ENCODE measurements at regions not wholly inside any gene's neighbourhood (a gene's known extent, or its start where the extent isn't known, plus 50 kb on each side); places are given as distances from the start of the nearest gene placed in this dataset.

DNA sequence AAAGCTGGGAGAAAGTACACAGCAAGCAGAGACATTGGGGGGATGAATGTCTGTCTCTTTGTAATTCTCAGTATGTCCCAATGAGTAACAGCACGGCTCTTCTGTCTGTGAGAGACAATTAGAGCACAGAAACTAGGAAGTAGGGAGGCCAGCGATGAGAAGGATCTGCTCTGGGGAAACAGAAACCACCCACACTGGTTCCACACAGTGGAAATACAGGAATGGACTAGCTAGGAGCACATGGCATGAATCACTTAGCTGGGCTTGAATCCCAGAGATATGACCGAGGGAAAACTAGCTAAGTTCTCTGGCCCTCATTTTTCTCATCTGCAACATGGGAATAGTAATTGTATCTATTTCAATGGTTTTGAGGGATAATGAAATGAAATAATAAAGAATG is 895.9 kb downstream of the TLE4 start:
- TF ChIP-seq, protein P1, sequence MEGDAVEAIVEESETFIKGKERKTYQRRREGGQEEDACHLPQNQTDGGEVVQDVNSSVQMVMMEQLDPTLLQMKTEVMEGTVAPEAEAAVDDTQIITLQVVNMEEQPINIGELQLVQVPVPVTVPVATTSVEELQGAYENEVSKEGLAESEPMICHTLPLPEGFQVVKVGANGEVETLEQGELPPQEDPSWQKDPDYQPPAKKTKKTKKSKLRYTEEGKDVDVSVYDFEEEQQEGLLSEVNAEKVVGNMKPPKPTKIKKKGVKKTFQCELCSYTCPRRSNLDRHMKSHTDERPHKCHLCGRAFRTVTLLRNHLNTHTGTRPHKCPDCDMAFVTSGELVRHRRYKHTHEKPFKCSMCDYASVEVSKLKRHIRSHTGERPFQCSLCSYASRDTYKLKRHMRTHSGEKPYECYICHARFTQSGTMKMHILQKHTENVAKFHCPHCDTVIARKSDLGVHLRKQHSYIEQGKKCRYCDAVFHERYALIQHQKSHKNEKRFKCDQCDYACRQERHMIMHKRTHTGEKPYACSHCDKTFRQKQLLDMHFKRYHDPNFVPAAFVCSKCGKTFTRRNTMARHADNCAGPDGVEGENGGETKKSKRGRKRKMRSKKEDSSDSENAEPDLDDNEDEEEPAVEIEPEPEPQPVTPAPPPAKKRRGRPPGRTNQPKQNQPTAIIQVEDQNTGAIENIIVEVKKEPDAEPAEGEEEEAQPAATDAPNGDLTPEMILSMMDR (IDR thresholded peaks at IDR 0.05) = no peak
- DNase-seq (ENCODE audit: low spot score) (no peak), ATAC-seq (ENCODE audit: low FRiP score) (no peak)

DNA sequence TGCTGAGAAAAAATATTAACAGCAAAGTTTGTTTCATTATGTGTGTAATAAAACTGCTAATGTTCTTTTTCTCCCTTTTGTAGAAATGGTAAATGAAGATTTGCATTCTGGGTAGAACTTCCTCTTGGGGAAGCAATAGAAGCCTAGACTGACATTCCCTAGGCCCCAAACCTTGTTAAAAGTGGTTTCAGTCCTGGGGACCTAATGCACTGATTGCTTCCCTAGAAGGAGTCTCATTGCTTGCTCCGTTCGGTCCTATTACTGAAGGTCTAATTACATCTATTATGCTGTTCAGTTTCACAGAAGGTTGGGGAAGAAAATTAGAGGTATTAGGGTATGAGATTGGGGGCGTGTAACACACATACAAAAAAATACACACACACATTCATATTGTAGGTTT is 893.8 kb downstream of the TLE4 start:
- no peak for DNase-seq (ENCODE audit: low spot score)
- TF ChIP-seq, protein P1 (IDR thresholded peaks at IDR 0.05) = no peak
- no peak for ATAC-seq (ENCODE audit: low FRiP score)

DNA sequence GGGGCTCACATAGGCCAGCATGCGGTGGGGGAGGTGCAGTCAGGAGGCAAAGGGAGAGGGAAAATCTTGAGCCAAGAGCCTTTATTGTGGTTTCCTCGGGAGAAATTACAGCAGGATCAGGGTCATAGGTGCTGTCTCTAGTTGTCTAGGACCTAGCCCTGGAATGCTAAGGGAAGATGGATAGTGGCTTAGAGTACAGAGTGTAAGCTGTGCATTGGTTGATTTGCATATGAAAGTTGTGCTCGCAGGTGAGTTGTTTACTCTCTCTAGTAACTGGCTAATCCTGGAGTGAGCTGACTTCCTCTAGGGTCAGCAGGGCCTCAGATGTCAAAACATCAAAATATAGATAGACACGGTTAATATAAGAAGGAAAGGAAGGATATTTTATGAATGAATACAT is 877.7 kb downstream of the TLE4 start:
- ATAC-seq (ENCODE audit: low FRiP score) (no peak), DNase-seq (ENCODE audit: low spot score) (no peak)
- TF ChIP-seq, protein P1 (IDR thresholded peaks at IDR 0.05) = no peak

DNA sequence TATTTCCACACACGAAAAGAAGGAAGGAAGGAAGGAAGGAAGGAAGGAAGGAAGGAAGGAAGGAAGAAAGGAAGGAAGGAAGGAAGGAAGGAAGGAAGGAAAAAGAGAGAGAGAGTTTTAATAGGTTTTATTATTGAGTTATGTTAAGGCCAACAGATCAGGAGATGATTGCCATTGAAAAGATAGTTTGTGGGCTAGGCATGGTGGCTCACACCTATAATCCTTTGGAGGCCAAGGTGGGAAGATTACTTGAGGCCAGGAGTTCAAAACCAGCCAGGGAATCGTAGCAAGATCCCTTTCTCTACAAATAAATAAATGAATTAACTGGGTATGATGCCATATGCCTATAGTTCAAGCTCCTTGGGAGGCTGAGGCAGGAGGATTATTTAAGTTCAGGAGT is 877.2 kb downstream of the TLE4 start:
- TF ChIP-seq, protein P1 (IDR thresholded peaks at IDR 0.05) = no peak
- DNase-seq (ENCODE audit: low spot score) (no peak), ATAC-seq (ENCODE audit: low FRiP score) (no peak)

DNA sequence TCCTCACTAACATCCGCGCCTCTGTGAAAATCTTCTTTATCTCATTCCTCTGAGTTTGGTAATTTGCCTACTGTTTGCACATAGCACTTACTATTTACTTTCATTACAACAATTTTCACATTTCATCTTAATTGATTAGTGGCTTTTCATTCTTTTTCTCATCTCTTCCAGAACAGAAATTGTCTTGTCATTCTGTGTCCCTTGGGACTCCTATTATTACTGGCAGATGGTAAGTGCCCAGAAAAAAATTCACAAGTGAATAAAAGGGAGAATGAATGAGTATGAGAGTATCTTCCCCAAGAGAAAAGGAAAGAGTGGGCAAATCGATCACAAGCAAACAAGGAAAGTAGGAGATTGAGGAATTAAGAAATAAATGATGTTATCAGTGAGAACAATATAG is 876.1 kb downstream of the TLE4 start:
- ATAC-seq (ENCODE audit: low FRiP score) (no peak), DNase-seq (ENCODE audit: low spot score) (no peak)
- TF ChIP-seq, protein P1 (IDR thresholded peaks at IDR 0.05) = no peak

DNA sequence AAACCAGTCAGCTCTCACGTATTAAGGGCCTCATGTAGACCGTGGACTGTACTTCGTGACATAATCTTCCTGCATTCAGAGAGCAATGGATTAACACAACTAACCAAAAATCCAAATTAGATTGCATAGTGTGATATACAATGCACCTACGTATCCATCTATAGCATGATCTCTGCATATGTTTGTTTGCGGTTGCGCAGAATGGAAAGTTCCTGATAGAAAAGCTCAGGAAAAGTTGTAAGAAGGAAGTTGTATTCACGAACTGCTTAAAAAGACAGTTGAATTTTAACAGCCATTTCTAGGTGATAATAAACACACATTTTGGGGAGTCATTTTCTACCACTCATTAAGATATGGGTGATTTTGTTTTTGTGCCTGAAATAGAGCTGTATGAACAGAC is 869.0 kb downstream of the TLE4 start:
- ATAC-seq (ENCODE audit: low FRiP score) (no peak), DNase-seq (ENCODE audit: low spot score) (no peak)
- TF ChIP-seq, protein P1 (IDR thresholded peaks at IDR 0.05) = no peak

DNA sequence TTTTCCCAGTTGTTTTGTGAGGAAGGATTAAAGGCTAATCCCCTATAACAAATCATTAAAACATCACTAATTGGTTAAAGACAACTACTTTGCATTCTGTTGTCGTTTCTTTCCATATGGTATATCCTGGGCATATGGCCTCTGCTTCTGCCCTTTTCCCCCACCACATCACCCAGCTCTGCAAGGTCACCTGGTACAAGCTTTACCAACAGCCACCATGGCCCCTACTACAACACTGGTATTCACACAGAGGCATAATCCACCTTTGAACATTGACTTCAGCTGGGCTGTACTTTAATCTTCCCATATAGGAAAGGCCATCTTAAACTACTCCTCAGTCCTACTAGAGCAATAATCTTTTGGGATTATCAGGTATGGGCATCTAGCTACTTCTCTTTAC is 866.1 kb downstream of the TLE4 start:
- DNase-seq (ENCODE audit: low spot score) = no peak
- no peak for ATAC-seq (ENCODE audit: low FRiP score)
- TF ChIP-seq, protein P1 (IDR thresholded peaks at IDR 0.05) = no peak
